Panc1 (cell line): ENCODE measurements at regions not wholly inside any gene's neighbourhood (a gene's known extent, or its start where the extent isn't known, plus 50 kb on each side); places are given as distances from the start of the nearest gene placed in this dataset.
"Not testable (repeated sequence)": the region's sequence is repeated elsewhere in the genome, so short reads cannot be mapped to it uniquely, and the experiment has no call there.

Experiments used
- ATAC-seq: fragments of 200-7000 bp; cut with Tn5 transposase; 2 replicates; pipeline ENCODE4 v1.9.1; 2020; ENCODE audit warnings: mild to moderate bottlenecking, moderate library complexity
- BruUV-seq: library from RNA; stranded (reverse); fragments of 400-500 nt; replicated peaks from 2 replicates; lab custom pipeline; 2021; lab: Mats Ljungman, UMichigan
- CTCF ChIA-PET: fragments of 300-600 bp; sonication (Branson Sonifier 250); formaldehyde crosslinking; loops from one replicate; lab custom pipeline; 2022; ENCODE audit warnings: antibody characterized with exemption; lab: Charles Lee
- POLR2A ChIA-PET: fragments of 300-600 bp; sonication (Branson Sonifier 250); formaldehyde crosslinking; loops from one replicate; lab custom pipeline; 2022; ENCODE audit warnings: antibody characterized with exemption; lab: Charles Lee
- DNase-seq: peaks from one replicate; pipeline ENCODE4 v3.0.0-alpha.2; 2010; ENCODE audit warnings: low read depth, low spot score
- H3K27ac ChIP-seq: 2 replicates; pipeline ENCODE4 v1.5.1; 2011; ENCODE audit warnings: mild to moderate bottlenecking, low read length, inconsistent platforms
- H3K27me3 ChIP-seq: fragments of 200-500 bp; sonication (Bioruptor generic); 2 replicates; pipeline ENCODE4 v1.6.0; 2014; ENCODE audit warnings: low read length, inconsistent platforms; ENCODE audit not compliant: control insufficient read depth, insufficient read depth
- H3K36me3 ChIP-seq: fragments of 200-500 bp; sonication (Bioruptor generic); 2 replicates; pipeline ENCODE4 v1.5.1; 2014; ENCODE audit warnings: inconsistent platforms, mild to moderate bottlenecking, low read length, moderate library complexity; ENCODE audit not compliant: control insufficient read depth, insufficient read depth
- H3K4me1 ChIP-seq: 2 replicates; pipeline ENCODE4 v1.5.1; 2011; ENCODE audit warnings: inconsistent platforms, mild to moderate bottlenecking, low read length, moderate library complexity; ENCODE audit not compliant: control insufficient read depth, insufficient read depth
- H3K4me3 ChIP-seq, 2 experiments: 2 replicates each; pipeline ENCODE4 v1.5.1; 2011 to 2012; ENCODE audit warnings: low read depth in 2 of 2, low read length in 2 of 2, mild to moderate bottlenecking in 2 of 2, inconsistent platforms in 1 of 2, moderate library complexity in 1 of 2
- H3K9me3 ChIP-seq: fragments of 200-500 bp; sonication (Bioruptor generic); 2 replicates; pipeline ENCODE4 v1.5.1; 2014; ENCODE audit warnings: low read depth, mild to moderate bottlenecking, inconsistent platforms, low read length, moderate library complexity; ENCODE audit not compliant: control insufficient read depth, insufficient read depth
- CTCF ChIP-seq: fragments of 450-650 bp; IDR thresholded peaks from 2 replicates; pipeline ENCODE4 v1.5.1; 2017; ENCODE audit warnings: mild to moderate bottlenecking
- POLR2AphosphoS5 ChIP-seq: IDR thresholded peaks from 2 replicates; pipeline ENCODE4 v1.6.1; 2012; ENCODE audit warnings: mild to moderate bottlenecking, low read depth, low read length, moderate library complexity
- REST ChIP-seq, 2 experiments: IDR thresholded peaks; 2 replicates each; pipeline ENCODE4 v1.6.1; 2011 to 2012; ENCODE audit warnings: low read depth in 2 of 2, control low read depth in 1 of 2, low read length in 1 of 2, mild to moderate bottlenecking in 1 of 2, moderate library complexity in 1 of 2; ENCODE audit not compliant: insufficient read depth in 1 of 2
- SIN3A ChIP-seq: IDR thresholded peaks from 2 replicates; pipeline ENCODE4 v1.6.1; 2012; ENCODE audit warnings: low read depth, mild to moderate bottlenecking, low read length, moderate library complexity, borderline replicate concordance; ENCODE audit not compliant: insufficient read depth
- TCF7L2 ChIP-seq: IDR thresholded peaks from 2 replicates; pipeline ENCODE4 v1.6.1; 2011; ENCODE audit warnings: mild to moderate bottlenecking, low read depth, low read length, inconsistent platforms
- in situ Hi-C: cut with HindIII; loops from 2 replicates; pipeline ENCODE4 v1.10.0; 2016; ENCODE audit warnings: low sequenced_read_pairs, low pct_unique_long_range_greater_than_20kb
- intact Hi-C: fragments of 100-400 bp; cut with micrococcal nuclease; formaldehyde crosslinking; loops from one replicate; pipeline ENCODE4 v1.10.0; 2022; ENCODE audit not compliant: unreplicated experiment

- peaks cover 3% of the 10 kb centered on the region for H3K27me3 ChIP-seq
- ChIA-PET CTCF (no interaction called here), POLR2A (no interaction called here)
- DNase-seq (no peak), ATAC-seq (no peak)
- TF ChIP-seq CTCF (no peak), SIN3A (no peak), REST (IDR thresholded peaks at IDR 0.05; ENCODE audit: insufficient read depth in 1 of 2, low read depth in 2 of 2, low read length in 1 of 2) (no peak), POLR2AphosphoS5 (no peak), TCF7L2 (no peak)
- in situ Hi-C loops, result no loop called here
- H3K36me3 ChIP-seq, result no peaks in the 10 kb centered on the region
- H3K27ac ChIP-seq, result no peak overlapping the region
- no TSS peak for BruUV-seq
- H3K4me1 ChIP-seq, result no peaks in the 10 kb centered on the region
- H3K9me3 ChIP-seq, result 0 out of 2 replicates have a peak, but pooled peaks cover 5% of the 10 kb centered on the region
- no peak overlapping the region for H3K4me3 ChIP-seq
- intact Hi-C loops, result no loop called here
These were observed 153.3 kb downstream of the QRSL1 start for GRCh38 chr6:106782536-106783285.

GRCh38 chr6:106779552-106779951 is 150.2 kb downstream of the QRSL1 start:
- DNase-seq, H3K27me3 ChIP-seq, H3K9me3 ChIP-seq, POLR2A ChIA-PET, CTCF ChIA-PET, intact Hi-C loops, BruUV-seq, H3K27ac ChIP-seq, H3K4me1 ChIP-seq, ATAC-seq, H3K36me3 ChIP-seq, H3K4me3 ChIP-seq, in situ Hi-C loops: not testable (repeated sequence)

GRCh38 chr6:106778943-106779342 is 149.6 kb downstream of the QRSL1 start:
- Histone ChIP-seq H3K4me3 (no peak overlapping the region), H3K9me3 (0 out of 2 replicates have a peak, but pooled peaks cover 5% of the 10 kb centered on the region), H3K4me1 (no peaks in the 10 kb centered on the region), H3K36me3 (no peaks in the 10 kb centered on the region), H3K27me3 (no peaks in the 10 kb centered on the region), H3K27ac (no peak overlapping the region)
- no peak for DNase-seq
- intact Hi-C loops, result no loop called here
- in situ Hi-C loops, result no loop called here
- ATAC-seq, result no peak
- CTCF ChIA-PET, result no interaction called here
- POLR2A ChIA-PET, result no interaction called here
- no TSS peak for BruUV-seq
- TF ChIP-seq POLR2AphosphoS5, result no peak
- no peak for TF ChIP-seq SIN3A
- no peak for TF ChIP-seq REST (IDR thresholded peaks at IDR 0.05; ENCODE audit: insufficient read depth in 1 of 2, low read depth in 2 of 2, low read length in 1 of 2)
